ENCODE measurements at regions not wholly inside any gene's neighbourhood (a gene's known extent, or its start where the extent isn't known, plus 50 kb on each side); places are given as distances from the start of the nearest gene placed in this dataset.

GRCh38 chr12:112738531-112738930, 53.0 kb upstream of the RPH3A start:
- WGBS, 2 donors: 20 to 21% methylated on average over 3 of the region's 3 CpGs
- no peak for ATAC-seq
- no peaks in the 10 kb centered on the region for H3K27me3 ChIP-seq

GRCh38 chr12:112740387-112740934, 51.1 kb upstream of the RPH3A start:
- no peaks in the 10 kb centered on the region for H3K27me3 ChIP-seq
- no peaks in the 10 kb centered on the region for H3K36me3 ChIP-seq (replicated peaks in 1 of 2; ENCODE audit: insufficient read depth in 1 of 2, low read depth in 2 of 2)
- TF ChIP-seq POLR2A (IDR thresholded peaks at IDR 0.05): no peak
- TF ChIP-seq CTCF (IDR thresholded peaks at IDR 0.05): no peak
- WGBS, 2 donors: 73 to 75% methylated on average over 3 of the region's 3 CpGs
- DNase-seq (no peak), ATAC-seq (no peak)
- H3K4me3 ChIP-seq: no peak overlapping the region
- no peaks in the 10 kb centered on the region for H3K4me1 ChIP-seq
- H3K9me3 ChIP-seq: no peaks in the 10 kb centered on the region
- intact Hi-C loops (cut with DNase I): no loop called here
- H3K27ac ChIP-seq: no peak overlapping the region

More at GRCh38 chr12:112738531-112738930, 53.0 kb upstream of the RPH3A start:
- intact Hi-C loops (cut with DNase I): no loop called here
- no peaks in the 10 kb centered on the region for H3K9me3 ChIP-seq
- TF ChIP-seq CTCF (IDR thresholded peaks at IDR 0.05) (no peak), POLR2A (IDR thresholded peaks at IDR 0.05) (no peak)
- H3K36me3 ChIP-seq (replicated peaks in 1 of 2; ENCODE audit: insufficient read depth in 1 of 2, low read depth in 2 of 2): no peaks in the 10 kb centered on the region
- H3K4me3 ChIP-seq: no peak overlapping the region
- DNase-seq: no peak
- no peaks in the 10 kb centered on the region for H3K4me1 ChIP-seq
- no peak overlapping the region for H3K27ac ChIP-seq

- H3K4me3 ChIP-seq: no peak overlapping the region
- no peaks in the 10 kb centered on the region for H3K9me3 ChIP-seq
- no peak overlapping the region for H3K27ac ChIP-seq
- WGBS, 2 donors: 48 to 58% methylated on average over 2 of the region's 2 CpGs
- no peak for DNase-seq
- no peaks in the 10 kb centered on the region for H3K4me1 ChIP-seq
- H3K27me3 ChIP-seq: no peaks in the 10 kb centered on the region
- intact Hi-C loops (cut with DNase I): no loop called here
- no peak for ATAC-seq
- TF ChIP-seq POLR2A (IDR thresholded peaks at IDR 0.05): no peak
- no peak for TF ChIP-seq CTCF (IDR thresholded peaks at IDR 0.05)
- no peaks in the 10 kb centered on the region for H3K36me3 ChIP-seq (replicated peaks in 1 of 2; ENCODE audit: insufficient read depth in 1 of 2, low read depth in 2 of 2)
Measured at GRCh38 chr12:112741106-112741505, 50.4 kb upstream of the RPH3A start.

Small RNA genes lying in the stretch of these regions (microRNA-seq; reads per million reads assigned to microRNA genes)
- 0 reads per million in 2 donors for gene MIR1302-1 (ENCODE audit: borderline number of aligned reads in 2 of 2, borderline replicate concordance in 2 of 2)
